Lung microvascular endothelial cell (primary cell): ENCODE measurements at regions not wholly inside any gene's neighbourhood (a gene's known extent, or its start where the extent isn't known, plus 50 kb on each side); places are given as distances from the start of the nearest gene placed in this dataset.
A peak's percentile ranks its signal among the peaks of the same experiment; 100 is the strongest.
"Not testable (repeated sequence)": the region's sequence is repeated elsewhere in the genome, so short reads cannot be mapped to it uniquely, and the experiment has no call there.

Experiments used
- DNase-seq, 2 donors: peaks; one replicate each; pipeline versions ENCODE4 v3.0.0 to v3.0.0-alpha.2; 2010; ENCODE audit warnings: low read depth in 2 of 2

GRCh38 chr2:224114428-224114827 lies 75.3 kb upstream of the SERPINE2 start:
- no peak for DNase-seq

- DNase-seq = not testable (repeated sequence)
These were observed 74.8 kb upstream of the SERPINE2 start for GRCh38 chr2:224113930-224114329.

DNA sequence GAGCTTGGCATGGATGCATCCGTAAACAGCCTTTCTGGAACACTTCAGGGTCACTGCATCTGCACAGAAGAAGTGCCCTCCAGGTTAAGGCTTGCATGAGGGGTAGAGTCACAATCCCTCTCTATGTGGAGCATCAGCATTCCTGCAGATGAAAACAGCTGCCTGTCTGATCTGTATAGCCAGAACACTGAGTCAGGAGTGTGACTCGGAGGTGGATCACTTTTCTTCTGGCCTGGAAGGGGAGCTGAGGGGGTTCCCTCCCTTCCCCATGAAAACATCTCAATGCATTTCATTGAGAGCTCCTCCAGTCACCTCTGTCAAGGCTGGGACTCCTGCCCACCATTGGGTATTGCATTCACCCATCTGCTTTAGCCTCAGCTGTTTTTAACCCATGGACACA lies 72.5 kb upstream of the SERPINE2 start:
- no peak for DNase-seq

GRCh38 chr2:224110811-224111210 lies 71.7 kb upstream of the SERPINE2 start:
- DNase-seq = no peak

- no peak for DNase-seq
These were observed 70.7 kb upstream of the SERPINE2 start for GRCh38 chr2:224109751-224110150.

- no peak for DNase-seq
These were observed 67.7 kb upstream of the SERPINE2 start for GRCh38 chr2:224106794-224107193.

- DNase-seq = no peak
These were observed 65.7 kb upstream of the SERPINE2 start for GRCh38 chr2:224104668-224105386.

- DNase-seq = no peak
These were observed 64.6 kb upstream of the SERPINE2 start for GRCh38 chr2:224103651-224104050.

DNA sequence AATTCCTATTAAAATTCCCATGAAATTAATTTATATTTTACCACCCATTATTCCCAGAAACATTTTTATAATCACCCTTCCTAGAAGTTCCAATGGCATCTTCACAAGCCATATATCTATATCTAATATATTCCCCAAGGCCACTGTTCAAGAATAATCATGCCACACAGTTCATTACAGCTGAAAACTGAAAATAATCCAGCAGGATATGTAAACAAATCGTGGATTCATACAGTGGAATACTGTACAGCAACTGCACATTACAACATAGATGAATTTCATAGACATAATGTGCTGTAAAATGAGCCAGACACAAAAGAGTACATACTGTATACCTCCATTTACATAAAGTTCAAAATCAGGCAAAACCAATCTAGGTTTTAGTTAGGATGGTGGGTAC lies 63.9 kb upstream of the SERPINE2 start:
- DNase-seq = no peak

- DNase-seq = peak in 1 of 2 donors; percentile 83
These were observed 62.9 kb upstream of the SERPINE2 start for GRCh38 chr2:224101820-224102630.

DNA sequence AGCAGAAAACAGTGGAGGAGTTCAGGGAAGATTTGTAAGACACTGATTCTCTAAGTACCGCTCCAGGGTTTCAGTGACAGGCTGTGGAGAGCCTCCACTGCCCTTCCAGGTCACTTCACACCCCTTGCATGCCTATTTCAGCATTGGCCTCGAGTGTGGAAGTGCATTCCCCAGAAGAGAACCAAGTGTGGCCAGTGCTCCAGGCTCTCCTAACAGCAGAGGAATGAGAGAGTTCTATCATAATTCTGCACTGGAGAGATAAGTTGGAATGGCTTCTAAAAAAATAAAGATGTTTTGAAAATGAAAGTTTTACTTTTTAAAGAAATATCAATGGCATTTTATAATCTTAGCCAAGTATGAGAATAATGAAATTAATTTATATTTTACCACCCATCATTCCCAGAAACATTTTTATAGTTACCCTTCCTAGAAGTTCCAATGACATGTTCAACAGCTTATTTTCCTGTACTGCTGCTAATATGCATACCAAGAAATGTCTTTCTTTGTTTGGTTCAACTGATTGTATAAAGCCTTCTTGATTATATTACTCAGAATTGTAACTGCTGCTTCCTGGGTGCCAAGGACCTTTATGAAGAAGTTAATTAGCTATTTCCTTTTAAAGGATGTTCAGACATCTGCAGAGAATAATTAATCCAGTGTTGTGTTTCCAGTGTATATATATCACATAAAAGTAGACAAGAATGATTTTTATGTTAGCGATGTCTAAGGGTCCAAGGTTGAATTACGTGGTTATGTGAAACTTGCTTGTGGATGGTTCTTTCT lies 61.0 kb upstream of the SERPINE2 start:
- DNase-seq = no peak

DNA sequence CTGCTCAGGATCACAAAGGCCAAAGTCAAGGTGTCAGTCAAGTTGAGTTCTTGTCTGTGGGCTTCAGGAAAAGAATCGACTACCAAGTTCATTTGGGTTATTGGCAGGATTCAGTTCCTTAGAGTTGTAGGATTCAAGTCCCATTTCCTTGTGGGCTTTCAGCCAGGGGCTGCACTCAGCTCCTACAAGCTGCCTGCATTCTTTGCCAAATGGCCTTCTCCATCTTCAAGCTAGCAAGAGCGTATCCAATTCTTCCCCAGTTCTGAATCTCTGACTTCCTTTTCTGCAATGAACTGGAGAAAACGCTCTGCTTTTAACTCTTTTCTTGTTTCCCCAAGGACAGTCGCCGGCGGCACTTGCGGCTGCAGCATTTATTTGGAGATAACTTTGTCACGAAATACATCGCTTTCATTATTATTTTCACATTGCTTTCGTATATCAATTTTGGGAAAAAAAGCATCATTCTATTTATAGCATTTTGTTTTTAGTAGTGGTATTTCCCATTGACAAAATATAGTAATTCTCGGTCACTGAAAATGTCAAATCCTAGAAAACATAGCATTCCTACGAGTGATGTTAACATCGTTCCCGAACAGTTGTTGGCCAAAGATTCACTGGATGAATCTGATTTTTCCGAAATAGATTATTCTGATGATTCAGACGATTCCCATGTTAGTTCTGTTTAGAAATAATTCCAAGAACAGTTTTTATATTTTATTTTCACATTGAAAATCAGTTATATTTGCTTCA lies 59.6 kb upstream of the SERPINE2 start:
- no peak for DNase-seq

- DNase-seq = no peak
These were observed 55.3 kb upstream of the SERPINE2 start for GRCh38 chr2:224094413-224094812.

- DNase-seq = not testable (repeated sequence)
These were observed 52.6 kb upstream of the SERPINE2 start for GRCh38 chr2:224091671-224092070.

DNA sequence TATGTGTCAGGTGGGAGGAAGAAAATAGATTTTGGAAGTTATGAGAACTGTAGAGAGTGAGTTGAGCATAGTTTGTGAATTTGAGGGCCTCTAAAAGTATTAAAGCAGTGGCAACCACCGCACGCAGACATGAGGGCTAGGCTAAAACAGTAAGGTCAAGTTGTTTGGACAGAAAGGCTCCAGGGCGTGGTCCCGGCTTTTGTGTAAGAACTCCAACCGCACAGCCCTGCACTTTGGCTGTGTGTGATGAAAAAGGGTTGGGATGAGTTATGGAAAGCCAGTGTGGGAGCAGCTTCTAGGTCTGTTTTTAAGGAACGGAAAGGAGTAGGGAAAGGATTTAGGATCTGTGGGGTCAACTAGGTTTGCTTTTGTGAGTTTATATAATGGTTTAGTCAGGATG lies 50.5 kb upstream of the SERPINE2 start:
- not testable (repeated sequence) for DNase-seq
